Colonic mucosa (tissue), 4 donors: ENCODE measurements at regions not wholly inside any gene's neighbourhood (a gene's known extent, or its start where the extent isn't known, plus 50 kb on each side); places are given as distances from the start of the nearest gene placed in this dataset.

Experiments used
- DNase-seq: peaks from one replicate; pipeline ENCODE4 v3.0.0-alpha.2; 2020
- H3K27ac ChIP-seq: fragments of 200-600 bp; one replicate; pipeline ENCODE4 v1.8.0; 2021
- H3K27me3 ChIP-seq: fragments of 200-600 bp; one replicate; pipeline ENCODE4 v1.8.0; 2021
- H3K36me3 ChIP-seq: fragments of 200-600 bp; one replicate; pipeline ENCODE4 v1.8.0; 2021
- H3K4me1 ChIP-seq: fragments of 200-600 bp; one replicate; pipeline ENCODE4 v1.8.0; 2021; ENCODE audit warnings: mild to moderate bottlenecking
- H3K4me3 ChIP-seq: fragments of 200-600 bp; one replicate; pipeline ENCODE4 v1.8.0; 2021
- H3K9ac ChIP-seq, 2 donors: one replicate each; pipeline ENCODE4 v1.7.0; 2013; ENCODE audit warnings: control low read depth in 2 of 2, low read depth in 2 of 2, low read length in 2 of 2
- H3K9me3 ChIP-seq: fragments of 200-600 bp; one replicate; pipeline ENCODE4 v1.8.0; 2021
- CTCF ChIP-seq: fragments of 200-600 bp; IDR thresholded peaks from one replicate; pipeline ENCODE4 v1.8.0; 2022; ENCODE audit warnings: antibody characterized with exemption, mild to moderate bottlenecking
- intact Hi-C: fragments of 100-400 bp; cut with DNase I; formaldehyde crosslinking; loops from one replicate; pipeline ENCODE4 v1.14.1; 2022
- donor health status: healthy.
- donor health status: DM: no; HTN: no; CAD: no.
- donor health status: DM: no; HTN: no; CAD: no.

DNA sequence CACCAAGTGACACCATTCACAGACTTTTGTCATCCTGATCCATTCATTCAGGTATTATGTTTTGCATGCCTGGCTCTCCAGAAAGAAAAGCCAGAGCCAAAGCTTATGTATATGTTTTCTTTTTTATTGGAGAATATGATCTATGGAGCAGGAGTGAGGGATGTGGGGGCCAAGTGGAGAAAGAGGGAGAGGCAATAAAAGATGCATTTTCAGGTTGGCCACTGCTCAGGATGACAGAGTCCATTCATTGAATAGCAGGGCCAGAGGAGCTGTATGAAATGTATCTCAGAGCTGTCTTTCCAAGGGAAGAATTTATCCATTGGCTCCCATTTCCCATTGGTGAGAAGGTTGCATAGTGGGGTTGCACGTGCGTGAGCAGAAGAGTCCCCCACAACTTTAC is 416.1 kb downstream of the ATP23 start:
- intact Hi-C loops: no loop called here
- H3K4me1 ChIP-seq: no peaks in the 10 kb centered on the region
- DNase-seq: no peak
- H3K27me3 ChIP-seq: no peaks in the 10 kb centered on the region
- no peaks in the 10 kb centered on the region for H3K36me3 ChIP-seq
- H3K4me3 ChIP-seq: no peak overlapping the region
- no peak for TF ChIP-seq CTCF
- no peak overlapping the region for H3K9ac ChIP-seq
- no peak overlapping the region for H3K27ac ChIP-seq
- no peaks in the 10 kb centered on the region for H3K9me3 ChIP-seq

DNA sequence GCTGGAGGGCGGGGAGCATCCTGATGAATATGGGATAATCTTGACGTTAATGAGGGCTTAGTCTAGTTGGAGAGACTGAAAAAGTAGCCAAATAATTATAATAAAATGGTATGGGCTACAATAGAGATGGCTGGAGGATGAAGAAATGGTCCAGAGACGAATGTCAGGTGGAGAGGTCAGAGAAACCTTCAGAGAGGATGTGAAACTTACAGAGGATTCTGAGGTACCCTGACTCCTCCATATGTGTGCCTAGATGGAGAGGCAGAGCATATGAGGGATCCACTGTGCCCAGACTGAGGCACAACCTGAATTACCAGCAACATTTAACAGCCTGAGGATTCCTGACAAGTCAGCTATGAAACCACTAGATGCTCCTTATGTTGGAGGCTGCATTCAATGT is 417.0 kb downstream of the ATP23 start:
- intact Hi-C loops: no loop called here
- Histone ChIP-seq H3K4me3 (no peak overlapping the region), H3K27ac (no peak overlapping the region), H3K9me3 (no peaks in the 10 kb centered on the region), H3K27me3 (no peaks in the 10 kb centered on the region), H3K9ac (no peak overlapping the region), H3K36me3 (no peaks in the 10 kb centered on the region), H3K4me1 (no peaks in the 10 kb centered on the region)
- no peak for DNase-seq
- no peak for TF ChIP-seq CTCF

GRCh38 chr12:58359084-58359483 is 417.7 kb downstream of the ATP23 start:
- no peaks in the 10 kb centered on the region for H3K27me3 ChIP-seq
- H3K4me1 ChIP-seq: no peaks in the 10 kb centered on the region
- H3K36me3 ChIP-seq: no peaks in the 10 kb centered on the region
- no peak for TF ChIP-seq CTCF
- no peak overlapping the region for H3K9ac ChIP-seq
- DNase-seq: no peak
- no peak overlapping the region for H3K4me3 ChIP-seq
- intact Hi-C loops: no loop called here
- no peak overlapping the region for H3K27ac ChIP-seq
- no peaks in the 10 kb centered on the region for H3K9me3 ChIP-seq

- Histone ChIP-seq H3K4me1 (no peaks in the 10 kb centered on the region), H3K36me3 (no peaks in the 10 kb centered on the region), H3K9ac (no peak overlapping the region), H3K4me3 (no peak overlapping the region), H3K9me3 (no peaks in the 10 kb centered on the region), H3K27ac (no peak overlapping the region), H3K27me3 (no peaks in the 10 kb centered on the region)
- intact Hi-C loops: no loop called here
- no peak for TF ChIP-seq CTCF
- no peak for DNase-seq
Observed at GRCh38 chr12:58361056-58361455, 419.7 kb downstream of the ATP23 start.

DNA sequence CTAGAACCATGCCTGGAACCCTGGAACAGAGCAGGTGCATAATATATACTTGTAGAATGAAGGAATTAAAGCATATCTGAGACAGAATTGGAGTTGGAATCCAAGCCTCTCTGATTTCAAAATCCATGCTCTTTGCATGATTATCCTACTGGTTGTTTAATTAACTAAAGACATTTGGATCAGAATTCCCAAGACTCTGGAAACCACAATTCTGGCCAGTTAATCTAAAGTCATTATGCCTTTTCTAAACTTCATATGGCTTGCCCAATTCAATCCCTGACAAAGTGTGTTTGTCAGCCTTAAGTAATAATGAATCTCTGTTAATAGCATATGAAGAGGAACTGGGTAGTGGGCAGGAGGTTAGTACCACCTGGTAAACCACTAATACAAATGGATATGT is 422.6 kb downstream of the ATP23 start:
- no peak for TF ChIP-seq CTCF
- Histone ChIP-seq H3K27me3 (no peaks in the 10 kb centered on the region), H3K36me3 (no peaks in the 10 kb centered on the region), H3K9me3 (no peaks in the 10 kb centered on the region), H3K27ac (no peak overlapping the region), H3K4me3 (no peak overlapping the region), H3K4me1 (no peaks in the 10 kb centered on the region), H3K9ac (no peak overlapping the region)
- intact Hi-C loops: no loop called here
- no peak for DNase-seq
